GM19023 (cell line): ENCODE measurements at regions not wholly inside any gene's neighbourhood (a gene's known extent, or its start where the extent isn't known, plus 50 kb on each side); places are given as distances from the start of the nearest gene placed in this dataset.
"Not testable (repeated sequence)": the region's sequence is repeated elsewhere in the genome, so short reads cannot be mapped to it uniquely, and the experiment has no call there.

Source experiments
- ATAC-seq: cut with Tn5 transposase; IDR thresholded peaks from one replicate; pipeline ENCODE4 v1.9.1; 2021; ENCODE audit warnings: mild to moderate bottlenecking, moderate library complexity; ENCODE audit not compliant: unreplicated experiment

DNA sequence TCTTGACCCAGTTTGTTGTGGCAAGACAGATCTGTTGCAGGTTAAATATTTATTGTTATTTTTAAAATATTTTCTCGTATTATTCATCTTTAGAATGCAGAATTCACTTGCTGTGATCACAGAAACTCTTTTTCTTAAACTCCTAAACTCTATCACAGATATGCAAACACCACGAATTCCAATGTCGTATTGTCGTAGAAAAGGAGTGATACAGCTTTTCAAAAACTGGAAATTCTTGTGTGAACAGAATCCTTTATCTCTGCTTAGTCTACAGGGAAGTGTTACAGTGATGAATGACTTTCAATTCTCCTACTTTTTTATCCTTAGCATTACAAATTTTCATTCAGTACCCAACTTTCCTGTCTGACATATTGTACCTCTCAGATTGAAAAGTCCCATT, 1329.5 kb upstream of the B3GALT2 start:
- ATAC-seq = no peak

DNA sequence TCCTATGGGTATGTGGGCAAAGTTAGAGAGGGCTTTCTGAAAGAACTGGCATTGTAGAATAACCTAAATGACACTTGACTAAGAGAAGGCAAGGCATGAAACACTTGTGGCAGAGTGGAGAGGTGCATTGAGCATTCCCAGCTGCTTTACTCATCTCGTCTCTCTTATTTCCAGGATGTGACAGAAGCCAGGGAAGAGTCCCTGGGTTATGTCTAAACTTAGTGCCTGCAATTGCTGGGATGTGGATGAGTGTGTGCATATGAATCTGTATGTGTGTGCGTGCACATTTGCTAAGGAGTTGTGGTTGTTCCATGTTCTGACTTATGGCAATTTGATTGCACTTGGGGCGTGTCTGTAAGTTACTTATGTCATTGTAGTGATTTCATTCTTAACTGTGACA, 1326.5 kb upstream of the B3GALT2 start:
- ATAC-seq = no peak

DNA sequence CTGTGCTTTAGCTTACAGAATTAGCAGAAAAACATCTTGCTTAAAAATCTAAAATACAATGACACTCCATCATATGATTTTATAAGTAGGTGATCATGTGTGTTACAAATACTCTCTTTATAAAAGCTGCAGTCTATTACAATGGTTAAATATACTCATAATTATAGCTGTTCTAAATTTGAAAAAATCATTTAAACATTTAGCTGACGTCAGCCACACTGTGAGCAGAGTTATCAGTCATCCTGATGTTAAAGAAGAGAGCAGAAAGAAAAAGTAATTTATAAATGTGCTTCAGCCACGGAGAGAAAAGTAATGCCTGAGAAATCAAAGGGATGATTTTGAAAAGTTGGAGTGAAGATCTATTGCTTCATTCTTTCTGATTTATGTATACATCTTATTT, 1325.9 kb upstream of the B3GALT2 start:
- ATAC-seq = no peak

DNA sequence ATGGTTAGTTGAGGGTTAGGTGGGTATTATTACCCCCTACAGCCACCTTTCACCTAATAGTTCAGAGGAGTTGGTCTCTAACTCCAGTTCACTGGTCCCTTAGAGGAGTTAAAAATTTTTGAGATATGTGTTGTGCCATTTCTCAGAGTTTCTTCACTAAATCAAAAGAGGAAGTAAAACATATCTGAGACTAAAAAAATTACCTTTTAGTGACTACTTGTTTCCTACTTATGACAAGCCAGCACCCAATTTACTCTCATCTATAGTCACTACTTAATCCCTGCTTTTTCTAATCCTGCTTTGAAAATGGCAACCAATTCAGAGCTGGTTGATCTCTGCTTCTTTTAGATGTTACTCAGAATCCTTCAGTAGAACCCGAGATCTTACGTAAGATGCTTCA, 1316.8 kb upstream of the B3GALT2 start:
- no peak for ATAC-seq

DNA sequence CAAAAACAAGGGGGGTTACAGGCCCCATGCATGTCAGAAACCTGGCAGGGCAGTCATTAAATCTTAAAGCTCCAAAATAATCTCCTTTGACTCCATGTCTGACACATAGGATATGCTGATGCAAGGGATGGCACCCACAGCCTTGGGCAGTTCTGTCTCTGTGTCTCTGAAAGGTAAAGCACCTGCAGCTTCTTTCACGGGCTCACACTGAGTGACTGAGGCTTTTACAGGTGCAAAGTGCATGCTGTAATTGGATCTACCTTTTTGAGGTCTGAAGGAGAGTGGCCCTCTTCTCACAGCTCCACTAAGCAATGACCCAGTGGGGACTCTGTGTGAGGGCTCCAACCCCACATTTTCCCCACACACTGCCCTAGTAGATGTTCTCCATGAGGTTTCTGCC, 1309.0 kb upstream of the B3GALT2 start:
- ATAC-seq = no peak

DNA sequence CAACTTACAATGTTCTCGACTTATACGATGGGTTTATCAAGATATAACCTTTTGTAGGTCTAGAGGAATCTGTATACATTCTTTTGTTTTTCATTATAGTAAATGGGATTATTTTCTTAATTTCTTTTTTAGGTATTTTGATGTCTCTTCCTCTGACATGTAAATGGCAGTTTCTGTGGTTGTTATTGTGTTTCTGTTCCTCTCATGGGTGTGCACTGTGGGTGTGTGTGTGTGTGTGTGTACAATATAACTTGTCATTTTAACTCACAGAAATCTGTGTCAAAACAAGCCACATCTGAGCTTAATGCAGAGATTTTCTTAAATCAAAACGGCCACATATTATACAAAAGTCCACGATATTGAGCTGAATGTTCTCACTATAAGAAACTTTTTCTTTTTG, 1300.8 kb upstream of the B3GALT2 start:
- no peak for ATAC-seq

DNA sequence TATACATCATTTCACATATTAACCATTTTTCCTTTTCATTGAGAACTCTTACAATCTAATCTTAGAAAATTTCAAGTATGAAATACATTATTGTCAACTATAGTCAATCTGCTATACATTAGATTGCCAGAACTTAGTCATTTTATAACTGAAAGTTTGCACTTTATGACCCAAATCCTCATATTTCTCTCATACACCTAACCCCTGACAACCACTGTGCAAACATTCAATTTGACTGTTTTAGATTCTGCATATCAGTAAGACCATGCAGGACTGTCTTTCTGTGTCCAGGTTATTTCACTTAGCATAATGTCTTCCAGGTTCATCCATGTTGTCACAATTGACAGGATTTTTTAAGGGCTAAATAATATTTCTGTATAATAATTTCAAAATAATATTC, 1299.0 kb upstream of the B3GALT2 start:
- no peak for ATAC-seq

DNA sequence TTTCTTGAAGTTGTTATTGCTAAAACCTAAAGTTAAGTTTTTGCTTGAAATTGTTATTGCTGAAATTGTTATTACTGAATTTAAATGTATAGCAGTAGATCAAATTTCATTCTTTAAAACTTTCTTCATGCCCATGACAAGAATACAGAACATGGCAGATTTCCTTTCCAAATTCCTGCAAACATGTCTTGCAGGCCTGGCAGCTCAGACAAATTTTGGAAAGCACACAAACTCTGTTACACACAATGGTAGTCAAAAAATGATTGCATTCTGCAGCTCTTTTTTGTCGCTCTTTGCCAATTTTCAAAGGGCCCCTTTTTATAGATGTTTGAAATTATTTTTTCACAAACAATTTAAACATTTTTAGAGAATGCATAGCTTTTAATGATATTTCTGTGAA, 1292.3 kb upstream of the B3GALT2 start:
- ATAC-seq = no peak

DNA sequence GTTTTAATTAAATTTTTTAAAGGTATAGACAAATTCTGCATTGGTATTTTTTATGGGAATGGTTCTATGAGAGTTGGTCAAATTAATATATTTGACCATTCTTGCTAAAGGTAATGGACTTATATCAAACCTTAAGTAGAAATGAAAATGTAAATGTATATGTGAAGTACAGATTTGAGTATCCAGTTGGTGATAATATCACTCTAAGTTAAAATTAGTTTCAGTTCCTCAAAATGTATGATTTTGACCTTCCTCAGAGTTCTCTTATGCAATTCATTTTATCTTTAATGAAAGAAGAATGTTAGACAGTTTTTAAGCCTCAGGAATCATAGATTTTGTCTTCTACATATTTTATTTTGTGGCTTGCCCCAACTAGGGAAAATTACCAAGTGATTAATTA, 1291.5 kb upstream of the B3GALT2 start:
- ATAC-seq = no peak

DNA sequence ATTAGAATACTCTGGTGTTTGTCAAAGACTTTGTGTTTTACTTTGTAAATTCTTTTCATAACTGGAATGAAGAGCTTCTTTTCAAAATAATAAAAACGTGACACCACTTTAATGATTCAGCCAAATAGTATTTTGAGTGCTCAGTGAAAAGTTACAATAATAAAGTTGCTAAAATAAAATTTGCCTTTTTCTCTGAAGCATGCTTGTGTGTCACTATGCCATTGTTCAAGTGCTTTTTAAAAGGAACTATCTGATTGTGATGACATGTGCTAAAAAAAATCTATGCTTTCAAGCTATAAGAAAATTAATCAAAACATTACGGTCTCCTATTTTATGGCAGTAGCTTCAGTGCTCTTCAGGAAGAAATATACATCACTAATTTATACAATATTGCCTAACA, 1290.5 kb upstream of the B3GALT2 start:
- ATAC-seq = no peak

DNA sequence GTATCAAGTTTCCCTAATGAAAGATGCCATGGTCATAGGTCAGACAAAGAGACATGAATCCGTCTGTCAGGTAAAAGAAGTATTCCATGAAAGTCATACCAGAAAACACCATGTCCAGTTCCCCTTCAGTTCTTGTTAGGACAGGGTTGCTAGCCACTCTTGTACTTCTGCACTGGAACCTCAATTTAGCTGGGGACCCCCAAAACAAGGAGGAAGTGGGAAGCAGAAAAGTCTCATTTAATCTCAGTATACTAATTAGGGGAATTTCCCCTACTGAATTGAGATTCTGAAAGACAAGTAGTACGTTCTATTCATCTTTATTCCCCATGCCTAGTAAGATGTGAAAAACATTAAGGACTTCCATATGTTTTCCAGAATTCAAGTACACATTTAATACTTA, 1289.9 kb upstream of the B3GALT2 start:
- ATAC-seq = no peak

DNA sequence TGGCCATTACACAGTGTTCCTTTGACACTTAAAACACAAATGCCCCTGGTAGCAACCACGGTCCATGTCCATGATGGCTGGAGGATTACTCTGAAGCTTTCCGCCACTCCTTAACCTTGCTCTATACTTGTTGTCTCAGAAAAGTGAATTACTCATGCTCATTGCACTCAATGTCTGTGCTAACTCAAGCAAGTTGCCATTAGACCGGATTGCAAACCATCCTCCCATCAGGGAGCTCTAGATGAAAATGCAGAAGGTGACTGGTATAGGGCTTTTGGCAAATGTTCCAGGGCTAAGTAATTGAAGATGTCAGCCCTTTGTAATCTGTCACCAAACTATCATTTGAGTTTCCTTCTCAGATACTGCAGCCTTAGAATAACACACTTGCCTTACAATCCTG, 1288.3 kb upstream of the B3GALT2 start:
- ATAC-seq = no peak

DNA sequence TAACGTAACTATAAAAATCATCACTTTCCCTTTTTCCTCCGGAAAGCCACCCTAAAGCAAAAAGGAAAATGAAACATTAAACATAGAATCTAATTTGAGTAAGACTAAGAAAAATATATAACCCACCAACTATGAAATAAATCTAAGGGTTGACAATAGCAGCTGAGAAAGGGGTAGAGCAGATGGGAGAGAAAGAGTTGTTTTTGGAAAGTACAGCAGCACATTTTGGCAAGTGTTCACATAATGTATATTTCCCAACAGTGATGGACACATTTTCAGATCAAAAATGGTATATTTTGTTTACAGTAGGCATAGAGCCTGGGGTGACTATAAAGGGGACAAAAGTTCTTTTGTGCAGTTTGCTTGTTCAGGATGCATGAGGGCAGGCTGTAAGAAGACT, 1287.4 kb upstream of the B3GALT2 start:
- no peak for ATAC-seq

DNA sequence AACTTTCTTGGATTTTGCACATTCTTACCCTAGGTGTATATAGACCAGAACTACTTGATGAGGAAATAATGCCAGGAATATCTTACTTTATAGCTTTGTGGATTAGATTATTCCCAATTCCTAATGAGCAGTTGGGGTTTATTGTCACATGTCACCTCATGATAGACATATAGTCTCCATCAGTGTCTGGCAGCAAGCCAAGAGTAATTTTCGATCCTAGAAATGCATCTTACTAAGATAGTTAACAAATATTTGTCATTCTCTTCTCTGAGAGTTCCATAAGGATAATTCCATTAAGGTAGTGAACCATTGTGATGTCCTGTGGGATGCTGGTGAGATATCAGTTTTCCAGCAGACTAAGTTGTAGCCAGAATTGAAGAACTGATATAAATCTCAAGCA, 1282.9 kb upstream of the B3GALT2 start:
- no peak for ATAC-seq

DNA sequence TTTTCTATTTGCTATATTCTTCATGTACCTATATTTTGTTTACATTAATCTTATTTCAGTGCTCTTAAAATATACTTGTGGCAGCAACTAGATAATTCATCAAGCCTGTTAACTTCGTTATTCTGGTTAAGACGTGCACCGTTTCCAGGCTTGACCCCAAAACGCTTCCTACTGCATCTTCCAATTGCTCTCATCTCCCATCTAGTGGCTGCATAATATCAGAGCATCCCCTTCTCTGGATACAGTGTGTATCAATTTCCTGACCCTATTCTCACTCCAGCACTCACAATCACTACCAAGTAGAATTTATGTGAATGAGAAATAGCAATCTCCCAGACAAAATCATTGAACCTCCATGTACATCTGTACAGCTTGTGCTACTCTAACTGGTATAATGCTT, 1280.3 kb upstream of the B3GALT2 start:
- ATAC-seq = no peak

DNA sequence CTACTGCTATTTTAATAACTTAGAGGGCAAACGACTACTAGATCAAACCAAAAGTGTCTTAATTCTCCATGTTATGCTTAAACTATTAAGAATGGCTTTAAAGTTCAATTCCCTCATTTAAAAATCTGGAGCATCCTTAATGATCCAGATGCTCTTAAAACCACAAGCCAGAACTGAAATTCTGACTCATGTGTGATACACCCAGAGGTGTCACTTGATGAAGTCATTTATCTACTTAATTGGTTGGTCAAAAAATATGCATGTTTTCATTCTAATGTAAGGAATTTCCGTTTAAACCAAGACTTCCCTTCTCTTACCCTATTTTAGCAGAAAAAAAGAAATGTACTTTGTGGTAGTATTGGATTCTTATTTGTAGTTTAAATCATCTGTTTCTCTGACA, 1261.2 kb upstream of the B3GALT2 start:
- no peak for ATAC-seq

DNA sequence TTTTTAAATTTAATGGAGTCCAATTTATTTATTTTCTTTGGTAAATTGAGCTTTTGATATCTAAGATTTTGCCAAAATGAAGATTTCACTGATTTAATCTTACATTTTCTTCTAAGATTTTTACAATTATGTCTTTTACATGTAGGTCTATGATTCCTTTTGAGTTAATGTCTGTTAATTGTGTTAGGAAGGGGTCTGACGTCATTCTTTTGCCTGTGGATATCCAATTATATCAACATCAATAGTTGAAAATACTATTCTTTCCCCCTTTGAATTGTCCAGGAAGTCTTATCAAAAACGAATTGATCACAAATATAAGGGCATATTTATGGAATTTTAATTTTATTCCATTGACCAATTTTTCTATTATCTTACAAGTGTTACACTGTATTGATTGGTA, 1258.8 kb upstream of the B3GALT2 start:
- ATAC-seq = no peak

DNA sequence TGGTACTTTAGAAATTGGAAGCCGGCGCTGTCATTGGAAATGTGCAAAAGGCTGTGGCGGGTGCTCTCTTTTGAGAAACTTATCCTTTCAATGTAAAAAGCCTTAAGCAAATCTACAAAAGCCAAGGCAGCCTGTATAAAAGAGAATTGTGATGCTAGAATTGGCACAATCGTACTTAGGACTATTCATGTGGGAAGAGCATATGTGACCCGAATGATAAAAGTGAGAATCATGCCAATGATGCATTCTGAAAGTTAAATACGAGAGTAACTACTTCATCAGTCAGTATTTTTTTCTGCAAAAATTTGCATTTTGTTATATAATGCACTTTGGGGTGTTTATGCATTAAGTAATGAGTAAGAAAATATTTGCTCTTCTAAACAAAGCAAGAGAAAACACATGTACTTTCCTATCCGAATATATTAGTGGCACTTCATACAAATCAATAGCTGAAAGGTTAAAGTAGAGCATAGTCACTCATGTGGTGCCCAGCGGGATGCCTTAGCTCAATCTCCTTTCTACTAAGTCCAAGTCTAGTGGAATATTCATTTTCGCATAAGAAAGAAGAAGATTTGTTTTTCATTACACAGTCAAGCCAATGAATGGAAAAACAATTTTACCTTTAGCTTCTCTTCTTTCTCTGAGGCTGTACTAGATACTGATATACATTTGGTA, 1256.6 kb upstream of the B3GALT2 start:
- ATAC-seq = no peak

DNA sequence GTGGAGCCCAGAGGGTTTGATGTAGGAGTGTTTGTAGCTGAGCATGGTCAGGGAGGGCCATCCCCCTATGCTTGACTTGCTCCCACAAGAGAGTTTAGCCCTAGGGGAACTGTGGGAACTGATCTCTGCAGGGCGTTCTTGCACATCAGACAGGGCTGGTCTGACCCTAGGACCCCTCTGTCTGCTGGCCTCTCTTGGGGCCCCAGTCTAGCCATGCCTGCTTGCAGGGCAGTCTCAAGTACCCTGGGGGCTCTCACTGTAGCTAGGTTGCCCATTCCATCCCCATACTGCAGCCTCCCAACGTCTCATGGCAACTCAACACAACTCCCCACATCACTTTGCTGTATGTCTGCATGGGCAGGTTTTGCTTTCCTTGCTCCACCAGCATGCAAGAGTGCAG, 1250.7 kb upstream of the B3GALT2 start:
- ATAC-seq = no peak

DNA sequence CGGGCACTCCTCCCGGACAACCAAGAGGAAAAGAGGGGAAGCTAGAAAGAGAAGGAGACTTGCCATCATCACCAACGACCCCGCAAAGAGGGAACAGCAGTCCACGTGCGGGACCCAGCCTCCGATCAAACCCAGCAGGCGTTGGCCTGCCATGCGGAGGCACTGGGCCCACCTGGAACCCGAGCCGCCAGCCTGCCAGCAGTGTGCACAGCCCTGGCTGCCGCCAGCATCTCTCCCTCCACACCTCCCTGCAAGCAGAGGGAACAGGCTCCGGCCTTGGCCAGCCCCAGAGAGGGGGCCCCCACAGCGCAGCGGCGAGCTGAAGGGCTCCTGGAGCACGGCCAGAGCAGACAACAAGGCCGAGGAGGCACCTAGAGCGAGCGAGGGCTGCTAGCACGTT, 1244.7 kb upstream of the B3GALT2 start:
- no peak for ATAC-seq

DNA sequence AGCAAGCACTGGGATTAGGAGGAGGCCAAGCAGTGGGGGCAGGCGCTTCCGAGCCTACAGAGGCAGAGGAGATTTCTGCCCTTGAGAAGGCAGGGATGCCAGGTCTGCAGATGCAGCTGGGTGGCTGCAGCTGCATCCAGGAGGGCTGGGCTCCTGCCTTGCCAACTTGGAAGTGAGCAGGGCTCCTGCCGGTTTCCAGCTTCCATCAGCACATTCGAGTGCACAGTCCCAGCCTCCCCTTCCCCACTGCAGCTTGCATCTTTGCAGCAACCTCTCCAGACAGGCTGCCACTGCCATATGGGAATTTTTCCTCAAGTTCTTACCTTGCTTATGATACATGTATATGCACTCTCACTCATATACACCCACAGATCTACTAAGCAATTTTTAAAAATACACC, 1234.3 kb upstream of the B3GALT2 start:
- ATAC-seq = no peak

DNA sequence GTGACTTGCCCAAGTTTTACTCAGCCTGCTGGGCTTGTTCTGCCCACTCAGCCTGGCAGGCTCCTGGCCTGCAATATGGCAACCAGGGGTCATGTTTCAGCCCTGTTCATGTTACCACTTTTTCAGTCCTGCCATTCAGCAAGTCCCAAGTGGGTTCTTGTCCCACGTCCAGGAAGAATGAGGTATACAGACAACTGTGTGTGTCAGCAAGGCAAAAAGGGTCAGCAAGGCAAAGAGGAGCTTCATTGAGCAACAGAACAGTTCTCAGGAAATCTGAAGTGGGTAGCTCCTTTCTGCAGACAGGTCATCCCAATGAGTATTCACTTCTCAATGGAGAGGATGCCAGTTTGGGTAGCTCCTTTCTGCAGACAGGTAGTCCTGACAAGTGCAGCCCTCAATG, 1233.3 kb upstream of the B3GALT2 start:
- ATAC-seq = no peak

DNA sequence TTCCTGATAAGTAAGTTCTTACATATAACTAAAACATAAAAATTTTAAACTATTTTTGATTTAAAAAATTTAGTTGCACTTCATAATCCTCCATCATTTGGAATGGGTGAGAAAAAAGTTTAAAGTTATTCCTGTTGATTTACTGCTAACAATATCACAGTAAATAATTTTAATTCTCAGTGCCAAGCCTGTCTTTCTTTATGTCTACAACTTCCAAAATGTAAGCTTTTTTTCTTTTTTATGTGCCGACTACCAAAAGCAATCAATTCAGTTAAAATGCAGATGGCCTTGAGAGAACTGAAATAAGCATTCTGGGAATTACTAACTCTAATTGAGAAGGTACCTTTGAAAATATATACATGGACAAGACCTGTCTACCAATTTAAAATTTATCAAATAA, 1224.3 kb upstream of the B3GALT2 start:
- no peak for ATAC-seq

DNA sequence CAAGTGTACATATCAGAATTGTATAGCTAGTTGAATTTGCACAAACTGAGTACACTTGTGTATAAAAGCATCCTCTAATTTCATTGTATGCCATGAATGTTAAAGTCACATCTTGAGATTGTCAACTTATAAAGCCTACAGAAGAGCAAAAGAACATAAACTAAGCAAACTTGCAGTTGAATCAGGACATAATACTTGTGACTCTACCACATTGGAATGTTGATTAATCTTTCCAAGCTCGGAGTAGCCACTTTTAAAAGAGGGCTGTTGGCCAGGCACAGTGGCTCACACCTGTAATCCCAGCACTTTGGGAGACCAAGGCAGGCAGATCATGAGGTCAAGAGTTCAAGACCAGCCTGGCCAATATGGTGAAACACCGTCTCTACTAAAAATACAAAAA, 1220.8 kb upstream of the B3GALT2 start:
- ATAC-seq = not testable (repeated sequence)
